Osteocyte (in vitro differentiated cells): ENCODE measurements at regions not wholly inside any gene's neighbourhood (a gene's known extent, or its start where the extent isn't known, plus 50 kb on each side); places are given as distances from the start of the nearest gene placed in this dataset.
"Not testable (repeated sequence)": the region's sequence is repeated elsewhere in the genome, so short reads cannot be mapped to it uniquely, and the experiment has no call there.

Experiments used
- DNase-seq: peaks from one replicate; pipeline ENCODE4 v3.0.0; 2021; ENCODE audit warnings: mixed read lengths; ENCODE audit not compliant: unreplicated experiment; ENCODE audit errors: extremely low spot score
- H3K27ac Mint-ChIP-seq: one replicate; pipeline ENCODE4 v1.8.0; 2021; ENCODE audit warnings: mild to moderate bottlenecking, mixed read lengths; ENCODE audit not compliant: unreplicated experiment
- H3K27me3 Mint-ChIP-seq: one replicate; pipeline ENCODE4 v1.8.0; 2021; ENCODE audit warnings: mixed read lengths; ENCODE audit not compliant: unreplicated experiment
- H3K36me3 Mint-ChIP-seq: one replicate; pipeline ENCODE4 v1.8.0; 2021; ENCODE audit warnings: mixed read lengths; ENCODE audit not compliant: unreplicated experiment
- H3K4me1 Mint-ChIP-seq: one replicate; pipeline ENCODE4 v1.8.0; 2021; ENCODE audit warnings: mixed read lengths; ENCODE audit not compliant: unreplicated experiment
- H3K4me3 Mint-ChIP-seq: one replicate; pipeline ENCODE4 v1.8.0; 2021; ENCODE audit warnings: mild to moderate bottlenecking, moderate library complexity, mixed read lengths; ENCODE audit not compliant: unreplicated experiment
- H3K9me3 Mint-ChIP-seq: one replicate; pipeline ENCODE4 v1.8.0; 2021; ENCODE audit warnings: mixed read lengths; ENCODE audit not compliant: unreplicated experiment
- CTCF ChIP-seq: fragments of 200-600 bp; sonication (generic); IDR thresholded peaks from 2 replicates; pipeline ENCODE4 v1.5.0; 2021; ENCODE audit warnings: antibody characterized with exemption, mild to moderate bottlenecking, moderate library complexity

GRCh38 chr4:112747036-112747435 lies 110.1 kb downstream of the LARP7 start:
- no peak overlapping the region for H3K27ac Mint-ChIP-seq

GRCh38 chr4:112748352-112748878 lies 111.5 kb downstream of the LARP7 start:
- H3K4me3 Mint-ChIP-seq: no peak overlapping the region

More at GRCh38 chr4:112747036-112747435, 110.1 kb downstream of the LARP7 start:
- H3K4me1 Mint-ChIP-seq: no peaks in the 10 kb centered on the region
- no peak for TF ChIP-seq CTCF
- H3K4me3 Mint-ChIP-seq: no peak overlapping the region
- H3K36me3 Mint-ChIP-seq: no peaks in the 10 kb centered on the region
- no peak for DNase-seq
- H3K9me3 Mint-ChIP-seq: no peaks in the 10 kb centered on the region
- peaks cover 9% of the 10 kb centered on the region for H3K27me3 Mint-ChIP-seq

DNA sequence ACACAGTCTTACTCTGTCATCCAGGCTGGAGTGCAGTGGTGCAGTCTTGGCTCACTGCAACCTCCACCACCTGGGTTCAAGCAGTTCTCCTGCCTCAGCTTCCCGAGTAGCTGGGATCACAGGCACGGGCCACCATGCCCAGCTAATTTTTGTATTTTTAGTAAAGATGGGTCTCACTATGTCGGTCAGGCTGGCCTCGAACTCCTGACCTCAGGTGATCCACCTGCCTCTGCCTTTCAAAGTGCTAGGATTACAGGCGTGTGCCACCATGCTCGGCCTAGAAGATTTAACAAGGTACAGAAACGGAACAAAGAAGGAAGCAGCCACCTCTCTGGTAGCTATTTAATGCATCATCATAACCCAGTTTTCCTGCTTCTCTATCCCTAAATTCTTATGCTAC lies 113.8 kb downstream of the LARP7 start:
- H3K9me3 Mint-ChIP-seq, H3K4me1 Mint-ChIP-seq, DNase-seq, H3K27ac Mint-ChIP-seq, H3K4me3 Mint-ChIP-seq, H3K36me3 Mint-ChIP-seq: not testable (repeated sequence)
- peaks cover 14% of the 10 kb centered on the region for H3K27me3 Mint-ChIP-seq

More at GRCh38 chr4:112748352-112748878, 111.5 kb downstream of the LARP7 start:
- Mint-ChIP-seq H3K27me3 (peaks cover 15% of the 10 kb centered on the region), H3K27ac (no peak overlapping the region), H3K9me3 (no peaks in the 10 kb centered on the region), H3K36me3 (no peaks in the 10 kb centered on the region), H3K4me1 (no peaks in the 10 kb centered on the region)
- no peak for DNase-seq
- no peak for TF ChIP-seq CTCF

GRCh38 chr4:112751447-112751846 lies 114.5 kb downstream of the LARP7 start:
- TF ChIP-seq CTCF: no peak
- H3K36me3 Mint-ChIP-seq: no peaks in the 10 kb centered on the region
- H3K27ac Mint-ChIP-seq: no peak overlapping the region
- H3K9me3 Mint-ChIP-seq: no peaks in the 10 kb centered on the region
- DNase-seq: no peak
- H3K4me1 Mint-ChIP-seq: no peaks in the 10 kb centered on the region
- H3K4me3 Mint-ChIP-seq: no peak overlapping the region
- peaks cover 13% of the 10 kb centered on the region for H3K27me3 Mint-ChIP-seq

GRCh38 chr4:112752061-112752460 lies 115.1 kb downstream of the LARP7 start:
- H3K36me3 Mint-ChIP-seq: no peaks in the 10 kb centered on the region
- no peaks in the 10 kb centered on the region for H3K4me1 Mint-ChIP-seq
- no peak overlapping the region for H3K4me3 Mint-ChIP-seq
- H3K27ac Mint-ChIP-seq: no peak overlapping the region
- TF ChIP-seq CTCF: no peak
- H3K9me3 Mint-ChIP-seq: no peaks in the 10 kb centered on the region
- H3K27me3 Mint-ChIP-seq: peaks cover 11% of the 10 kb centered on the region
- no peak for DNase-seq

- no peak overlapping the region for H3K27ac Mint-ChIP-seq
- no peak for DNase-seq
- H3K4me1 Mint-ChIP-seq: no peaks in the 10 kb centered on the region
- no peaks in the 10 kb centered on the region for H3K36me3 Mint-ChIP-seq
- peaks cover 7% of the 10 kb centered on the region for H3K27me3 Mint-ChIP-seq
- no peak for TF ChIP-seq CTCF
- no peaks in the 10 kb centered on the region for H3K9me3 Mint-ChIP-seq
- H3K4me3 Mint-ChIP-seq: no peak overlapping the region
These were observed 115.6 kb downstream of the LARP7 start for GRCh38 chr4:112752510-112752909.
